ENCODE measurements at regions not wholly inside any gene's neighbourhood (a gene's known extent, or its start where the extent isn't known, plus 50 kb on each side); places are given as distances from the start of the nearest gene placed in this dataset.

GRCh38 chr7:68306692-68307107 is 1291.6 kb upstream of the AUTS2 start:
- Histone ChIP-seq H3K79me1 (replicated peaks; ENCODE audit: low read length, poor library complexity, severe bottlenecking) (no peaks in the 10 kb centered on the region), H3K27ac (ENCODE audit: low read length, poor library complexity, severe bottlenecking) (no peak overlapping the region), H2BK5ac (ENCODE audit: low read depth, low read length, poor library complexity, severe bottlenecking) (no peak overlapping the region), H4K91ac (ENCODE audit: low read length) (no peak overlapping the region), H3K27me3 (ENCODE audit: control insufficient read depth in 1 of 2, insufficient read depth in 1 of 2, low read length in 2 of 2) (no peaks in the 10 kb centered on the region), H3K9me3 (ENCODE audit: control insufficient read depth, low read length) (peaks cover 5% of the 10 kb centered on the region), H3K23ac (ENCODE audit: low read length in 2 of 2) (no peak overlapping the region), H2BK12ac (ENCODE audit: low read length in 2 of 2) (no peak overlapping the region), H3K4me3 (ENCODE audit: insufficient read depth in 1 of 2, low read depth in 1 of 2, low read length in 2 of 2) (no peak overlapping the region), H2AK5ac (ENCODE audit: low read length, severe bottlenecking) (no peak overlapping the region), H2BK120ac (ENCODE audit: low read depth, low read length) (no peak overlapping the region), H2BK15ac (ENCODE audit: low read depth, poor library complexity, severe bottlenecking) (no peak overlapping the region), H3K4me1 (ENCODE audit: control insufficient read depth, insufficient read depth, low read depth, low read length) (no peaks in the 10 kb centered on the region), H2AFZ (ENCODE audit: low read depth, low read length) (no peak overlapping the region), H3K9ac (ENCODE audit: low read length) (no peak overlapping the region), H3K4ac (ENCODE audit: low read depth in 1 of 2, low read length in 2 of 2) (no peak overlapping the region), H3K14ac (ENCODE audit: low read length in 2 of 2) (no peak overlapping the region), H3K36me3 (ENCODE audit: control insufficient read depth in 1 of 2, insufficient read depth in 2 of 2, low read depth in 1 of 2, low read length in 2 of 2) (no peaks in the 10 kb centered on the region), H3K4me2 (ENCODE audit: low read length, poor library complexity, severe bottlenecking) (no peak overlapping the region), H4K8ac (ENCODE audit: low read length) (no peak overlapping the region), H3K18ac (ENCODE audit: low read depth in 1 of 2, low read length in 2 of 2) (no peak overlapping the region)
- DNase-seq: no peak
- WGBS: 48% methylated on average over 3 of the region's 3 CpGs

- no peaks in the 10 kb centered on the region for H3K36me3 ChIP-seq (ENCODE audit: control insufficient read depth in 1 of 2, insufficient read depth in 2 of 2, low read depth in 1 of 2, low read length in 2 of 2)
- 59% methylated on average over 2 of the region's 2 CpGs for WGBS
- no peak overlapping the region for H4K91ac ChIP-seq (ENCODE audit: low read length)
- DNase-seq: no peak
- H3K9ac ChIP-seq (ENCODE audit: low read length): no peak overlapping the region
- no peak overlapping the region for H3K23ac ChIP-seq (ENCODE audit: low read length in 2 of 2)
- H2BK5ac ChIP-seq (ENCODE audit: low read depth, low read length, poor library complexity, severe bottlenecking): no peak overlapping the region
- no peaks in the 10 kb centered on the region for H3K27me3 ChIP-seq (ENCODE audit: control insufficient read depth in 1 of 2, insufficient read depth in 1 of 2, low read length in 2 of 2)
- no peaks in the 10 kb centered on the region for H3K79me1 ChIP-seq (replicated peaks; ENCODE audit: low read length, poor library complexity, severe bottlenecking)
- peaks cover 5% of the 10 kb centered on the region for H3K9me3 ChIP-seq (ENCODE audit: control insufficient read depth, low read length)
- H2AFZ ChIP-seq (ENCODE audit: low read depth, low read length): no peak overlapping the region
- H3K27ac ChIP-seq (ENCODE audit: low read length, poor library complexity, severe bottlenecking): no peak overlapping the region
- H3K4me3 ChIP-seq (ENCODE audit: insufficient read depth in 1 of 2, low read depth in 1 of 2, low read length in 2 of 2): no peak overlapping the region
- no peak overlapping the region for H2BK15ac ChIP-seq (ENCODE audit: low read depth, poor library complexity, severe bottlenecking)
- H3K4ac ChIP-seq (ENCODE audit: low read depth in 1 of 2, low read length in 2 of 2): no peak overlapping the region
- H4K8ac ChIP-seq (ENCODE audit: low read length): no peak overlapping the region
- no peak overlapping the region for H2BK12ac ChIP-seq (ENCODE audit: low read length in 2 of 2)
- H2AK5ac ChIP-seq (ENCODE audit: low read length, severe bottlenecking): no peak overlapping the region
- no peak overlapping the region for H3K18ac ChIP-seq (ENCODE audit: low read depth in 1 of 2, low read length in 2 of 2)
- no peak overlapping the region for H3K14ac ChIP-seq (ENCODE audit: low read length in 2 of 2)
- no peak overlapping the region for H2BK120ac ChIP-seq (ENCODE audit: low read depth, low read length)
- no peak overlapping the region for H3K4me2 ChIP-seq (ENCODE audit: low read length, poor library complexity, severe bottlenecking)
- no peaks in the 10 kb centered on the region for H3K4me1 ChIP-seq (ENCODE audit: control insufficient read depth, insufficient read depth, low read depth, low read length)
Measured at GRCh38 chr7:68309271-68309670, 1289.0 kb upstream of the AUTS2 start.

- H3K14ac ChIP-seq (ENCODE audit: low read length in 2 of 2): no peak overlapping the region
- peaks cover 5% of the 10 kb centered on the region for H3K9me3 ChIP-seq (ENCODE audit: control insufficient read depth, low read length)
- 66% methylated on average over 6 of the region's 6 CpGs for WGBS
- H3K23ac ChIP-seq (ENCODE audit: low read length in 2 of 2): no peak overlapping the region
- H2BK120ac ChIP-seq (ENCODE audit: low read depth, low read length): no peak overlapping the region
- H3K27ac ChIP-seq (ENCODE audit: low read length, poor library complexity, severe bottlenecking): no peak overlapping the region
- H2BK15ac ChIP-seq (ENCODE audit: low read depth, poor library complexity, severe bottlenecking): no peak overlapping the region
- no peak overlapping the region for H4K91ac ChIP-seq (ENCODE audit: low read length)
- no peaks in the 10 kb centered on the region for H3K27me3 ChIP-seq (ENCODE audit: control insufficient read depth in 1 of 2, insufficient read depth in 1 of 2, low read length in 2 of 2)
- H3K79me1 ChIP-seq (replicated peaks; ENCODE audit: low read length, poor library complexity, severe bottlenecking): no peaks in the 10 kb centered on the region
- H3K18ac ChIP-seq (ENCODE audit: low read depth in 1 of 2, low read length in 2 of 2): no peak overlapping the region
- H4K8ac ChIP-seq (ENCODE audit: low read length): no peak overlapping the region
- no peak for DNase-seq
- H3K4ac ChIP-seq (ENCODE audit: low read depth in 1 of 2, low read length in 2 of 2): no peak overlapping the region
- H2AK5ac ChIP-seq (ENCODE audit: low read length, severe bottlenecking): no peak overlapping the region
- H3K4me2 ChIP-seq (ENCODE audit: low read length, poor library complexity, severe bottlenecking): no peak overlapping the region
- no peak overlapping the region for H3K4me3 ChIP-seq (ENCODE audit: insufficient read depth in 1 of 2, low read depth in 1 of 2, low read length in 2 of 2)
- H2BK5ac ChIP-seq (ENCODE audit: low read depth, low read length, poor library complexity, severe bottlenecking): no peak overlapping the region
- no peak overlapping the region for H2BK12ac ChIP-seq (ENCODE audit: low read length in 2 of 2)
- H3K4me1 ChIP-seq (ENCODE audit: control insufficient read depth, insufficient read depth, low read depth, low read length): no peaks in the 10 kb centered on the region
- H3K36me3 ChIP-seq (ENCODE audit: control insufficient read depth in 1 of 2, insufficient read depth in 2 of 2, low read depth in 1 of 2, low read length in 2 of 2): no peaks in the 10 kb centered on the region
- H2AFZ ChIP-seq (ENCODE audit: low read depth, low read length): no peak overlapping the region
- no peak overlapping the region for H3K9ac ChIP-seq (ENCODE audit: low read length)
Measured at GRCh38 chr7:68309806-68310205, 1288.5 kb upstream of the AUTS2 start.

- Histone ChIP-seq H4K91ac (ENCODE audit: low read length) (no peak overlapping the region), H2BK5ac (ENCODE audit: low read depth, low read length, poor library complexity, severe bottlenecking) (no peak overlapping the region), H3K4me2 (ENCODE audit: low read length, poor library complexity, severe bottlenecking) (no peak overlapping the region), H3K4ac (ENCODE audit: low read depth in 1 of 2, low read length in 2 of 2) (no peak overlapping the region), H2BK12ac (ENCODE audit: low read length in 2 of 2) (no peak overlapping the region), H3K18ac (ENCODE audit: low read depth in 1 of 2, low read length in 2 of 2) (no peak overlapping the region), H3K9ac (ENCODE audit: low read length) (no peak overlapping the region), H3K4me3 (ENCODE audit: insufficient read depth in 1 of 2, low read depth in 1 of 2, low read length in 2 of 2) (no peak overlapping the region), H2BK120ac (ENCODE audit: low read depth, low read length) (no peak overlapping the region), H3K4me1 (ENCODE audit: control insufficient read depth, insufficient read depth, low read depth, low read length) (no peaks in the 10 kb centered on the region), H3K27me3 (ENCODE audit: control insufficient read depth in 1 of 2, insufficient read depth in 1 of 2, low read length in 2 of 2) (no peaks in the 10 kb centered on the region), H3K14ac (ENCODE audit: low read length in 2 of 2) (no peak overlapping the region), H2AFZ (ENCODE audit: low read depth, low read length) (no peak overlapping the region), H2AK5ac (ENCODE audit: low read length, severe bottlenecking) (no peak overlapping the region), H3K27ac (ENCODE audit: low read length, poor library complexity, severe bottlenecking) (no peak overlapping the region), H3K23ac (ENCODE audit: low read length in 2 of 2) (no peak overlapping the region), H4K8ac (ENCODE audit: low read length) (no peak overlapping the region), H3K36me3 (ENCODE audit: control insufficient read depth in 1 of 2, insufficient read depth in 2 of 2, low read depth in 1 of 2, low read length in 2 of 2) (no peaks in the 10 kb centered on the region), H2BK15ac (ENCODE audit: low read depth, poor library complexity, severe bottlenecking) (no peak overlapping the region), H3K9me3 (ENCODE audit: control insufficient read depth, low read length) (peaks cover 5% of the 10 kb centered on the region), H3K79me1 (replicated peaks; ENCODE audit: low read length, poor library complexity, severe bottlenecking) (no peaks in the 10 kb centered on the region)
- 79% methylated on average over 4 of the region's 6 CpGs for WGBS
- no peak for DNase-seq
Measured at GRCh38 chr7:68311958-68312357, 1286.3 kb upstream of the AUTS2 start.
